ENCODE measurements at regions not wholly inside any gene's neighbourhood (a gene's known extent, or its start where the extent isn't known, plus 50 kb on each side); places are given as distances from the start of the nearest gene placed in this dataset.

DNA sequence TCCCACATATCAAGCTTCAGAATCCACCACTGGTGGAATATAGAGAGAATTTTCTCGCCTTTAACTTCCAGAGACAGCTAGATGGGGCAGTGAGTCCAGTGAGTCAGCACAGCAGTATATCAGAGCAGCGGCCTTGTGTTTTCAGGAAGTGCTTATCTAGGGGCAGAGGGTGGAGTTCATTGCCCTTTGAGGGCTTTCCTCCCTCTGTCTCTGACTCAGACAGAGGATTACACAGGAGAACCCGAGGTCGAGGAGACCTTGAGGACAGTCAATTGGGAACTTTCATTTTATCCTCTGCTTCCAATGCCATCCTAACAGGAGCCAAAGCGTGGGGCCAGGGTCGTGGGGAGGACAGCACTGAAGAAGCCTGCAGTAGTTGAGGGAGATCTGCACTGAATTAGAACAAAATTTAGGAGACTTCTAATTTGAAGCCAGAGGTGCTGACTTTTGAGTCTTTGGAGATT lies 109.6 kb upstream of the UMPS start (continued):
- TF ChIP-seq, protein P1, sequence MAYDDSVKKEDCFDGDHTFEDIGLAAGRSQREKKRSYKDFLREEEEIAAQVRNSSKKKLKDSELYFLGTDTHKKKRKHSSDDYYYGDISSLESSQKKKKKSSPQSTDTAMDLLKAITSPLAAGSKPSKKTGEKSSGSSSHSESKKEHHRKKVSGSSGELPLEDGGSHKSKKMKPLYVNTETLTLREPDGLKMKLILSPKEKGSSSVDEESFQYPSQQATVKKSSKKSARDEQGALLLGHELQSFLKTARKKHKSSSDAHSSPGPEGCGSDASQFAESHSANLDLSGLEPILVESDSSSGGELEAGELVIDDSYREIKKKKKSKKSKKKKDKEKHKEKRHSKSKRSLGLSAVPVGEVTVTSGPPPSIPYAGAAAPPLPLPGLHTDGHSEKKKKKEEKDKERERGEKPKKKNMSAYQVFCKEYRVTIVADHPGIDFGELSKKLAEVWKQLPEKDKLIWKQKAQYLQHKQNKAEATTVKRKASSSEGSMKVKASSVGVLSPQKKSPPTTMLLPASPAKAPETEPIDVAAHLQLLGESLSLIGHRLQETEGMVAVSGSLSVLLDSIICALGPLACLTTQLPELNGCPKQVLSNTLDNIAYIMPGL (CRISPR knock-in tag; IDR thresholded peaks at IDR 0.05; ENCODE audit: borderline replicate concordance in 1 of 2, low read depth in 1 of 2), result peak in 1 of 2 experiments; percentile 16; a peak in 2 of 4 replicates
- TF ChIP-seq, protein P2, sequence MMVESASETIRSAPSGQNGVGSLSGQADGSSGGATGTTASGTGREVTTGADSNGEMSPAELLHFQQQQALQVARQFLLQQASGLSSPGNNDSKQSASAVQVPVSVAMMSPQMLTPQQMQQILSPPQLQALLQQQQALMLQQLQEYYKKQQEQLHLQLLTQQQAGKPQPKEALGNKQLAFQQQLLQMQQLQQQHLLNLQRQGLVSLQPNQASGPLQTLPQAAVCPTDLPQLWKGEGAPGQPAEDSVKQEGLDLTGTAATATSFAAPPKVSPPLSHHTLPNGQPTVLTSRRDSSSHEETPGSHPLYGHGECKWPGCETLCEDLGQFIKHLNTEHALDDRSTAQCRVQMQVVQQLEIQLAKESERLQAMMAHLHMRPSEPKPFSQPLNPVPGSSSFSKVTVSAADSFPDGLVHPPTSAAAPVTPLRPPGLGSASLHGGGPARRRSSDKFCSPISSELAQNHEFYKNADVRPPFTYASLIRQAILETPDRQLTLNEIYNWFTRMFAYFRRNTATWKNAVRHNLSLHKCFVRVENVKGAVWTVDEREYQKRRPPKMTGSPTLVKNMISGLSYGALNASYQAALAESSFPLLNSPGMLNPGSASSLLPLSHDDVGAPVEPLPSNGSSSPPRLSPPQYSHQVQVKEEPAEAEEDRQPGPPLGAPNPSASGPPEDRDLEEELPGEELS (CRISPR knock-in tag; IDR thresholded peaks at IDR 0.05), result peak; percentile 91
- TF ChIP-seq ATF1 (CRISPR knock-in tag; IDR thresholded peaks at IDR 0.05) (peak; percentile 31; the same call in 1 of the 2 replicates), FOXM1 (CRISPR knock-in tag; IDR thresholded peaks at IDR 0.05) (no peak), CENPX (CRISPR knock-in tag; IDR thresholded peaks at IDR 0.05) (no peak), NFE2L2 (IDR thresholded peaks at IDR 0.05; ENCODE audit: low read length) (peak; percentile 76), POLR2G (IDR thresholded peaks at IDR 0.05; ENCODE audit: low read depth, low read length) (peak; percentile 77), EZH2 (conservative IDR thresholded peaks at IDR 0.05; ENCODE audit: low read depth, low read length) (no peak), SMC3 (IDR thresholded peaks at IDR 0.05; ENCODE audit: low read length) (peak; percentile 22; the same call in 1 of the 2 replicates), MIXL1 (CRISPR knock-in tag; IDR thresholded peaks at IDR 0.05) (peak; percentile 92), RFXAP (CRISPR knock-in tag; IDR thresholded peaks at IDR 0.05; ENCODE audit: borderline replicate concordance) (no peak; the same call in 1 of the 2 replicates), DR1 (CRISPR knock-in tag; IDR thresholded peaks at IDR 0.05) (peak; percentile 35; the same call in 1 of the 2 replicates), MAFF (IDR thresholded peaks at IDR 0.05; ENCODE audit: low read depth, low read length) (peak; percentile 55; the same call in 1 of the 2 replicates), ZNF329 (CRISPR knock-in tag; IDR thresholded peaks at IDR 0.05; ENCODE audit: low read depth) (no peak)
- TF ChIP-seq, protein P3, sequence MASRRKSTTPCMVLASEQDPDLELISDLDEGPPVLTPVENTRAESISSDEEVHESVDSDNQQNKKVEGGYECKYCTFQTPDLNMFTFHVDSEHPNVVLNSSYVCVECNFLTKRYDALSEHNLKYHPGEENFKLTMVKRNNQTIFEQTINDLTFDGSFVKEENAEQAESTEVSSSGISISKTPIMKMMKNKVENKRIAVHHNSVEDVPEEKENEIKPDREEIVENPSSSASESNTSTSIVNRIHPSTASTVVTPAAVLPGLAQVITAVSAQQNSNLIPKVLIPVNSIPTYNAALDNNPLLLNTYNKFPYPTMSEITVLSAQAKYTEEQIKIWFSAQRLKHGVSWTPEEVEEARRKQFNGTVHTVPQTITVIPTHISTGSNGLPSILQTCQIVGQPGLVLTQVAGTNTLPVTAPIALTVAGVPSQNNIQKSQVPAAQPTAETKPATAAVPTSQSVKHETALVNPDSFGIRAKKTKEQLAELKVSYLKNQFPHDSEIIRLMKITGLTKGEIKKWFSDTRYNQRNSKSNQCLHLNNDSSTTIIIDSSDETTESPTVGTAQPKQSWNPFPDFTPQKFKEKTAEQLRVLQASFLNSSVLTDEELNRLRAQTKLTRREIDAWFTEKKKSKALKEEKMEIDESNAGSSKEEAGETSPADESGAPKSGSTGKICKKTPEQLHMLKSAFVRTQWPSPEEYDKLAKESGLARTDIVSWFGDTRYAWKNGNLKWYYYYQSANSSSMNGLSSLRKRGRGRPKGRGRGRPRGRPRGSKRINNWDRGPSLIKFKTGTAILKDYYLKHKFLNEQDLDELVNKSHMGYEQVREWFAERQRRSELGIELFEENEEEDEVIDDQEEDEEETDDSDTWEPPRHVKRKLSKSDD (CRISPR knock-in tag; IDR thresholded peaks at IDR 0.05; ENCODE audit: low read depth), result no peak
- TF ChIP-seq, protein P4, sequence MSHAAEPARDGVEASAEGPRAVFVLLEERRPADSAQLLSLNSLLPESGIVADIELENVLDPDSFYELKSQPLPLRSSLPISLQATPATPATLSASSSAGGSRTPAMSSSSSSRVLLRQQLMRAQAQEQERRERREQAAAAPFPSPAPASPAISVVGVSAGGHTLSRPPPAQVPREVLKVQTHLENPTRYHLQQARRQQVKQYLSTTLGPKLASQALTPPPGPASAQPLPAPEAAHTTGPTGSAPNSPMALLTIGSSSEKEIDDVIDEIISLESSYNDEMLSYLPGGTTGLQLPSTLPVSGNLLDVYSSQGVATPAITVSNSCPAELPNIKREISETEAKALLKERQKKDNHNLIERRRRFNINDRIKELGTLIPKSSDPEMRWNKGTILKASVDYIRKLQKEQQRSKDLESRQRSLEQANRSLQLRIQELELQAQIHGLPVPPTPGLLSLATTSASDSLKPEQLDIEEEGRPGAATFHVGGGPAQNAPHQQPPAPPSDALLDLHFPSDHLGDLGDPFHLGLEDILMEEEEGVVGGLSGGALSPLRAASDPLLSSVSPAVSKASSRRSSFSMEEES (CRISPR knock-in tag; IDR thresholded peaks at IDR 0.05), result peak; percentile 81
- TF ChIP-seq, protein P5, sequence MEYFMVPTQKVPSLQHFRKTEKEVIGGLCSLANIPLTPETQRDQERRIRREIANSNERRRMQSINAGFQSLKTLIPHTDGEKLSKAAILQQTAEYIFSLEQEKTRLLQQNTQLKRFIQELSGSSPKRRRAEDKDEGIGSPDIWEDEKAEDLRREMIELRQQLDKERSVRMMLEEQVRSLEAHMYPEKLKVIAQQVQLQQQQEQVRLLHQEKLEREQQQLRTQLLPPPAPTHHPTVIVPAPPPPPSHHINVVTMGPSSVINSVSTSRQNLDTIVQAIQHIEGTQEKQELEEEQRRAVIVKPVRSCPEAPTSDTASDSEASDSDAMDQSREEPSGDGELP (IDR thresholded peaks at IDR 0.05; ENCODE audit: borderline replicate concordance, low read depth), result peak; percentile 57; the same call in 1 of the 2 replicates
- TF ChIP-seq, protein P6, sequence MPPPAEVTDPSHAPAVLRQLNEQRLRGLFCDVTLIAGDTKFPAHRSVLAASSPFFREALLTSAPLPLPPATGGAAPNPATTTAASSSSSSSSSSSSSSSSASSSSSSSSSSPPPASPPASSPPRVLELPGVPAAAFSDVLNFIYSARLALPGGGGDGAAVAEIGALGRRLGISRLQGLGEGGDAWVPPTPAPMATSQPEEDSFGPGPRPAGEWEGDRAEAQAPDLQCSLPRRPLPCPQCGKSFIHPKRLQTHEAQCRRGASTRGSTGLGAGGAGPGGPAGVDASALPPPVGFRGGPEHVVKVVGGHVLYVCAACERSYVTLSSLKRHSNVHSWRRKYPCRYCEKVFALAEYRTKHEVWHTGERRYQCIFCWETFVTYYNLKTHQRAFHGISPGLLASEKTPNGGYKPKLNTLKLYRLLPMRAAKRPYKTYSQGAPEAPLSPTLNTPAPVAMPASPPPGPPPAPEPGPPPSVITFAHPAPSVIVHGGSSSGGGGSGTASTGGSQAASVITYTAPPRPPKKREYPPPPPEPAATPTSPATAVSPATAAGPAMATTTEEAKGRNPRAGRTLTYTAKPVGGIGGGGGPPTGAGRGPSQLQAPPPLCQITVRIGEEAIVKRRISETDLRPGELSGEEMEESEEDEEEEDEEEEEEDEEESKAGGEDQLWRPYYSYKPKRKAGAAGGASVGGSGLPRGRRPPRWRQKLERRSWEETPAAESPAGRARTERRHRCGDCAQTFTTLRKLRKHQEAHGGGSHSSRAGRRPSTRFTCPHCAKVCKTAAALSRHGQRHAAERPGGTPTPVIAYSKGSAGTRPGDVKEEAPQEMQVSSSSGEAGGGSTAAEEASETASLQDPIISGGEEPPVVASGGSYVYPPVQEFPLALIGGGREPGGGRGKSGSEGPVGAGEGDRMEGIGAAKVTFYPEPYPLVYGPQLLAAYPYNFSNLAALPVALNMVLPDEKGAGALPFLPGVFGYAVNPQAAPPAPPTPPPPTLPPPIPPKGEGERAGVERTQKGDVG (CRISPR knock-in tag; IDR thresholded peaks at IDR 0.05; ENCODE audit: borderline replicate concordance), result 0 out of 2 replicates have a peak, but pooled peaks have one; percentile 64

All from HepG2 (cell line).